GM19240 (cell line): ENCODE measurements at regions not wholly inside any gene's neighbourhood (a gene's known extent, or its start where the extent isn't known, plus 50 kb on each side); places are given as distances from the start of the nearest gene placed in this dataset.

ENCODE experiments used
- DNase-seq: peaks from one replicate; pipeline ENCODE4 v3.0.0; 2011; ENCODE audit warnings: low spot score; ENCODE audit not compliant: insufficient read length

DNA sequence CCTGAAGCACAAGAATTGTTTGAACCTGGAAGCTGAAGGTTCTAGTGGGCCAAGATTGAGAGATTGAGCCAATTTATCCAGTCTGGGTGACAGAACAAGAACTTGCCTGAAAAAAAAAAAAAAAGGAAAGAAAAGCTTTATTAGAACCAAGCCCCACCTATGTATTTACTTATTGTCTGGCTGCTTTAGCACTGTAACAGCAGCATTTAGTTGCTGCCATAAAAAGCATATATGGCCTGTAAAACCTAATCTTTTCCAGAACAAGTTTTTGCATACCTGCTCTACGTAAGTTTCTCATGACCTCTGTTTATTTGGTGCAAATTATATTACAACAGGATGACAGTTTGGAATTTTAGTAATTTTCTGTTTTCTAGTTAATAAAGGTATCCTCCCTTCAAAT, 1565.6 kb upstream of the LRRTM1 start:
- DNase-seq: no peak

DNA sequence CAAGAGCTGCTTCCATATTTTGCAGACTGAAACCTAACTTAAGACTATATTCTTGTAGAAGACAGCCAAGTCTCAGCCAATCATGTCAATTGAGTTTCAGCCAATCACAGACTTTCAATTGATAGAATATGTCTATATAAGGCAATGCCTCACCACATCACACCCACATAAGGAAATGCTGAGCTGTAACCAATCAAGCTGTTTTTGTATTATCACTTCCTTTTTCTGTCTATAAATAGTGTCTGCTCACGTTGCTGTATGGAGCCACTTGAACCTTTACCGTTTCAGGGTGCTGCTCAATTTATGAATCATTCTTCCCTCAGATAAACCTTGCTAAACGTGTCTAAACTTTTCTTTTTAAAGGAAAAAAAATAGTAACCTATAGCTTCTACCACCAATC, 1554.4 kb upstream of the LRRTM1 start:
- DNase-seq: no peak

DNA sequence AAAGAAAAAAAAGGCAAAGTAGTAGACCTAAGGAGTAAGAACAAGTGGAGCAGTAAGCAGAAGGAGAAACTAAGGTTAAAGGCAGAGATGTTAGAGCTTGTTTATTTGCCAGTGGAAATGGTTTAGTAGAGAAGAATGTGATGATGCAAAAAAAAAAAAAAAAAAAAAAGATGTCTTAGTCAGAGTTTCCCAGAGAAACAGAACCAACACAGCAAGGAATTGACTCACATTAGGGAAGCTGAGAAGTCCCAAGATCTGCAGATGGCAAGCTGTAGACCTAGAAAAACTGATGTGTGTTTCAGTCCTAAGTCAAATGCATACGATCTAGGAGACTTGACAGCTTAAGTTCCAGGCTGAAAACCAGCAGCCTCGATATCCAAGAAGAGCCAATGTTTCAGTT, 1548.8 kb upstream of the LRRTM1 start:
- DNase-seq: no peak

DNA sequence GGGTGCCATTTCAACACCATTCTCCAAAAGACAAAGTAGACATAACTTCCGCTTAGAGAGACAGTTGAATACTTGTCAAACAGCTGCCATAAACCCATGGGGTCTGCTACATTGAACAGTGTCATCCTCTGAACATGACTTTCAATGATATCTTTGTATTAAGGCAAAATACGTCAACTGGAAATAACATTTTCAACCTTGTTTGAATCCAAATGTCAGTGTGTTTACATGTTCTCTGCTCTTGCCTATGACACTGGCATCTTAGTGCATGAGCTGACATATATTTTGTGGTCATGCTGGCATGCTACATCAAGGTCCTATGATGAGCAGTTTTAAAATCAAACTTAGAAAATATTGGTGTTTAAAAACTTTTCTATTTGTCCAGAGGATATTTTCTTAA, 1548.1 kb upstream of the LRRTM1 start:
- DNase-seq: no peak

DNA sequence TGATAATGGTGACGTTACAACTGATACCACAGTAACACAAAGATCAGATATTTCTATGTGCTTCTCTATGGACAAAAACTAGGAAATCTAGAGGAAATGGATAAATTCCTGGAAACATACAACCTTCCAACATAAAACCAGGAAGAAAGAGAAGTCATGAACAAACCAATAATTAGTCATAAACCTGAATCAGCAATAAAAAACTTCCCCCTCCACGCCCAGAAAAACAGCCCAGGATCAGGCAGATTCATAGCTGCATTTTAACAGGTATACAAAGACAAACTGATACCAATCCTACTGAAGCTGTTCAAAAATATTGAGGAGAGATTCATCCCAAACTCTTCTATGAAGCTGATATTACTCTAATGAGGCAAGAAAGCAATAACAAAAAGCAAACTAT, 1535.2 kb upstream of the LRRTM1 start:
- DNase-seq: no peak

DNA sequence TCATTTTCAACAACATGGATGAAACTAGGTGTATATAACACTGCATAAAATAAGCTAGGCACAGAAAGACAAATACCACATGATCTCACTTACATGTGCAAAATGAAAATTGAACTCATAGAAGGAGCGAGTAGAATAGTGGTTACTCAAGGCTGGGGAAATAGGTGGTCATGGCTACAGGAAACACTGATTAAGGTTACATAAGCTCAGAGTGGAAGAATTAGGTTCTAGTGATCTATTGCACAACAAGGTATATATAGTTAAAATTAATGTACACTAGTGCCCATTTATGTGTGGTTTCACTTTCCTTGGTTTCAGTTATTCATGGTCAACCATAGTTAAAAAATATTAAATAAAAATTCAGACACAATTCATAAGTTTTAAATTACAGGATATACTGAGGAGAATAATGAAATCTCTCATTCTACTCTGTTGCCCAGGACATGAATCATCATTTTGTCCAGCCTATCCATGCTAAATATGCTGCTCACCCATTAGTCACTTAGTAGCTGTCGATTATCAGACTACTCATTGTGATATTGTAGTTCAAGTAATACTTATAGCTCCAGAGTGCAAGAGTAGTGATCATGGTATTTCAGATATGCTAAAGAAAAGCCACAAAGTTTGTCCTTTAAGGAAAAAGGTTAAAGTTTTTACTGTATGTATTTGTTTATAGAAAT, 1530.9 kb upstream of the LRRTM1 start:
- DNase-seq: no peak

DNA sequence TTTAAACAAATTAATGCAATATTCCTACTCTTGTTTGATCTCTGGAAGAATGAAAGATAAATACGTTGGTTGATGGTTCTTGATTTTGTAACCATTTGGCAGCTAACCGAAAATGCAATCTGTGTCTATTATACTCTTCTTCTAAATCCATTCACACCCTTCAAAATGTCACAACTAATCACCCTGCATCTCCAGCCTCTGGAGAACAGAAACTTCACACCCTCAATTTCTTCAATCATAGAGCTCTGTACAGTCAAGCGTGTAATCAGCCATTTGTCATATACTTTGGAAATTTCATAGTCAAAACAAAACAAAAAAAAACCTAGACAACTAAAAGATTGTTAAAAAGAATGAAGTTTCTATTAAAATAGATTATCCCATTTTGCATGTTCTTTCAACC, 1482.3 kb upstream of the LRRTM1 start:
- no peak for DNase-seq

DNA sequence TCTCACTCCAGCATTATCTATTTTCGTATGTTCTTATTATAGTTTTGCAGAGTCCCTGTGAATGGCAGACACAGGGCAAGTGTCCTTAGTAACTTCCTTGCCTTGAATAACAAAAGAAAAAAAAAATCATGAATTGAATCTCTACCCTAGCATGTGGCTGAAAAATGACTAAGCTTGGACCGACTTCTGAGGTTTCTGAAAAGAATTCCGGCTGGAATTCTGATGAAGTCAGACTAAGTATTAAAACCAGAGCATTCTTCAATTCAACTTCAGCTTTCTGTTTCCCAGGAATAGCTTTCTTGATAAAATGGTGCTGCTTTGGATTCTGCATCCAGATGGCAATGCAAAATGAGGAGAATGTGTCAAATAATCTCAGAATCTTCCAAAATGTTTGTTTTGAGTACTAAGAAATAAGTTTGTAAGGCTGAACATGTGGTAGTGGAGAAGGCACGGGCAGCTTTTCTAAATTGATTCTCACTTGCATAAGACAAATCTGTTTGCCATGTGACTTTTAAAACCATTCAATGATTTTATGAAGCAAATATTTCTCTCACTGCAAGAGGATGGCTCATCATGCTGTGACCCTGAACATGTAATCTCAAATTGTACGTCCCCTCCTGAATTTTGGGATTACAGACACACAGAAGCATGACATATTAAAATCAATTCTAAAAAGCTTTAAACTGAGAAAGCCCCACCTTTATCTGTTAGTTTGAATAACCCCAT, 1462.8 kb upstream of the LRRTM1 start:
- DNase-seq: no peak

DNA sequence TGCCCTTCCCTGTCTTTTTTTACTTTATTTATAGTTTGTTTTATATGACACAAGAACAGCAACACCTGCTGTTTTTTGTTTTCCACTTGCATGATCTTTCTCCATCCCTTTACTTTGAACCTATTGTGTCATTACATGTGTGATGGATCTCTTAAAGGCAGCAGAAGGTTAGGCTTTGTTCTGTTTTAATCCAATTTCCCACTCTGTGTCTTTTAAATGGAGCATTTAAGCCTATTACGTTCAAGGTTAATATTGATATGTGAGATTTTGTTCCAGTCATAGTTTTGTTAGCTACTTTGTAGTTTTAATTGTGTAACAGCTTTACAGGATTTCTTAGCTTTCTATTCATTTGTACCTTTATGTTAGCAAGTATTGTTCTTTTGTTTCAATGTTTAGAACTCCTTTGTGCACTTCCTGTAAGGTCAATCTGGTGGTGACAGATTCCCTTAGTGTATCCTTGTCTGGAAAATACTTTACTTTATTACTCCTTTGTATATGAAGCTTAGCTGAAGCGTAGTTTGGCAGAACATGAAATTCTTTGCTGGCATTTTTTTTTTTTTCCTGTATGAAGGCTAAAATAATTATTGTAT, 1443.0 kb upstream of the LRRTM1 start:
- DNase-seq: no peak

DNA sequence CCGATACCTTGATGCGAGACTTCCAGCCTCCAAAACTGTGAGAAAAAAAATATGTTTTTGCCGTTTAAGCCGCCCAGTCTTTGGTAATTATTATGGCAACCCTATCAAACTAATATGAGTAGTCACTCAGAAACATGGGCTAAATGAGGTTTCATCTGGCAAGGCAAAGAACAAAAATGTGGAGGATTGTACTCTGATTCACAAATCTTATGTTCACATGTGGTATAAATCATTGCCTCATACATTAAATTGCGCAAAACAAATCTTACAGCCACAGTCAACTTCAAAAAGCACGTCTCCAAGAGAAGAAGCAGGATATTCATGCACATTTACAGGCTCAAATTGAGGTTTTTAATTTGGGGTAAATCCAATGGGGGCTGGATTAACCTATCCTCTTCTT, 1435.4 kb upstream of the LRRTM1 start:
- no peak for DNase-seq

DNA sequence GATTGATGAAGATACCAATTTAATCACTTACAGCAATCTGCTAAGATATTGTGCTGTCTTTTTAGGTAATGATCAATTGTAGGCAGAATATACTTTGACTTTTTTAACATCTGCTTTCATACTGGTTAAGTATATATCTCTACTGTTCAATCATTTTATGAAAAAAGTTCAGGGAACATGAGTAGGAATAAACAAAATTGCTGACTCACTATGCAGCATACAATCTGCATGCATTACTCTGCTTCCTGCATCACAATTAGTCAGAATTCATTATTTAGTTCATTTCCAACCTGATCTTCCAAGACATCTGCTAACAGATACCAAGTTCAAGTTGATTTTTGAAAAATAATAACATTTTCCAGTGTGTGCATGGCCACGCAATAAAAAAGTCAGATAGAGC, 1430.4 kb upstream of the LRRTM1 start:
- no peak for DNase-seq

DNA sequence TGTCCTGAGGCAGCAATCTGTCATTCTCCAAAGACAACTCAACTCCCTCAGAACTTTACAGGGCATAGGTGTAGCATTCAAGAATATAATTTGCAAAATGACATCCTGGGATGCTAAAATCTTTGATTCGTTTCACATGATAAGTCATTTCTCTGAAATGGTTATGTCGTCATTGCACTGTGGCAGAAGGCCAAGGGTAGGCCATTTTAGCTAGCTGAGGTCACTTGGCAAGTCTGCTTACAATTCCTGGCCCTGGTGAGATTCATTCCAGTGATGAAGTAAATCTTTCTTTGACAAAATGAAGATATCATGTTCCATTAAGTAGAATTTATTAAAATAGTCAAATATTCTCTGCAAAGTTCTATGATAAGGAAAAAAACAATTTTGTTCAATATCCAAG, 1410.3 kb upstream of the LRRTM1 start:
- no peak for DNase-seq

DNA sequence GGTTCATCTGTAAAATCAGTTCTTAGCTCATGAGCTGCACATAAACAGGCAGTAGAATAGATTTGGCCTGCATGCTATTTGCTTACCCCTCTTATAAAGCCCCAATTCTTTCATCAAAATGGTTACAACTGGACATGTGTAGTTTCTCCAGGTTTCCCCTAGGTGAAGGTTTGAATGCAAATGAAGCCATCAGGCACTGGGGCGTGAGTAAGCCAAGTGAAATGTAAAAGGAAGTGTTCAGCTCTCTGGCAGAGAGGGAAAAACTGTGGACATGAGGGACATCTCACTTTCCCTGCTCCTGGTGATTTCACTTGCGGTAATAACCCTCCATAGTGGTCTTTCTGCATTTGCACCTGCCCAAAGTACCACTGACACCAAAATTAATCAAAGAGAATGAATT, 1402.3 kb upstream of the LRRTM1 start:
- DNase-seq: no peak

DNA sequence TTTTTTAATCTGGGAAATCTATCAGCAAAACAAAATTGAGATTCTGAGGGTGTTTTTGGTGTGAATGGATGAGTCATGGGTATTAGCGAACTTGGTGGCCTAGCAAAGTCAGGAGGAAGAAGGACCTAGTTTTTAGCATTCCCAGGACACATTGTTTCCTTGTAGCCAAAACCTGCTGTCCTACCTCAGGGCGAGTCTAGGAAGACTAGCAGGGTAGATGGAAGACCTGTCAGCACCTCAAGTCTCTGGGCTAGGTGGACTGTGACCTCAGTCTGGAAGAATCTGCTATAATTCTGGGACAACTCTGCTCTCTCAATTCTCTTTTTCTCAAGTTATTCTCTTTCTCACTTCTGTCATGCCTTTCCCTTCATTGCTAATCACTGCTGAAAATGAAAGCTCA, 1399.3 kb upstream of the LRRTM1 start:
- DNase-seq: no peak

DNA sequence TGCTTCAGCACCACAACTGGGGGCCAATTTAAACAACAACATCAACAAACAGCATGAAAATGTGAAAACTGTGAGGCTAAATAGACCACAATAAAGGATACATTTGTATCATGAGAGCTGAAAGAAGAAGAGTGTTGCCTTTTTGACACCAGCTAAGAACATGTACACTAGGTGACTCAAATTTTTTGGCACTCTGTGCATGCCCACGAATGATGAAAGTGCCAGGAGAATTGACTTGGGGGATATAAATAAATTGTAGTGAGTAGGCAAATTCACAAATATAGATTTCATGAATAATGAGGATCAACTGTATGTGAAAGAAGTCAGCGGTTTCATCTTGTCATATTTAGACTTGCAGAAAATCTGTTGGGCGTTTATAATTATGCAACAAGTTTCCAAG, 1388.0 kb upstream of the LRRTM1 start:
- no peak for DNase-seq

DNA sequence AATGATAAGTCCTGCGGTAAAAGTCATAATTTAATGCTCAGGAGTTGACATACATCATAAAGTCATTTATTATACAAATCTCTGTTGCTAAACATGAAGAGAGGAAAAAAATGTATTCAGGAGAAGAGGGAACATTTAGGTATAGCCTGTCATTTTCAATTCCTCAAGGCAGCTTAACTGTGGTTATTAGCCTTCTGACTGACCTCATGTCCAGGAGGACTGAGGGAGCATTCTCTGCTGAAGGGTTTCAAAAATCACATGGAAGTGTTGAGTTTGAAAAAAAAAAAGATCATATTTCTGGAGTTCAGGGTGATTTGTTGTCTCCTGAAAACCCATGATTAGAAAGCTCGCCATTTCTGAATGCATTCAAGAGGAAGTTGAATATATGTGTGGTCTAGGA, 1371.1 kb upstream of the LRRTM1 start:
- DNase-seq: no peak

DNA sequence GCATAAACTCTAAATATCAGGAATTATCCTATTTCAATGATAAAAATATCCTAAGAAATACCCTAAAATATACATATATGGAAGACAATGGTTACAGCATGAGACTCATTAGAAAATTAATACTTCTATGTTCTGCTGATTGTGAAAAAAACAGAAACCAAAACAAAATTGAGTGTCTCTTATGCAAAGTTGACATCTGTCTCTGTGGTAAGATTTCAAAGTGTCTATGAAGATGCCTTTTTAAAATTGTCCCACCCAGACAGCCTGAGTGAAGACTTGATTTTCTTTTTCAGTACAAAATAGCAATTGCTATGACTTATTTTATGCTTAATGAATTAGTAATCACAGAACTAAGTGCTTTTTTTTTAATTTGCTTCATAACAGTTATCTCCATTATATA, 1368.4 kb upstream of the LRRTM1 start:
- DNase-seq: no peak

DNA sequence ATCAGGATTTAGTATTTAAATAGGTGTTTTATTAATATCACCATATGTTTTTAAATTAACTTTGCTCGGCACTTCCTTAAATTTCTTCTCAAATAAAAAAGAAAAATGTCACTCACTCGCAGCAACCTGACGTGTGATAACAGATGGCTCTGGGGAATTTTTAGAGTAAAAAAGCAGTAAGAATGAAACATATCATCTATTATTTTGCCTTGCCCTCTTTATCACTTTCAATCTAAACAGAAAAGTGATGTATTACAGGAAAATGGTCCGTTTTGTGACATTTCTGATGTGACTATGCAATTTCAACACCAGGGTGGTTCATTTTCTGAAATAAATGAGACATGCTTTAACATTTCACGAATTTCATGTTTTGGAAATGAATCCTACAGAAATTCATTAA, 1368.0 kb upstream of the LRRTM1 start:
- no peak for DNase-seq

DNA sequence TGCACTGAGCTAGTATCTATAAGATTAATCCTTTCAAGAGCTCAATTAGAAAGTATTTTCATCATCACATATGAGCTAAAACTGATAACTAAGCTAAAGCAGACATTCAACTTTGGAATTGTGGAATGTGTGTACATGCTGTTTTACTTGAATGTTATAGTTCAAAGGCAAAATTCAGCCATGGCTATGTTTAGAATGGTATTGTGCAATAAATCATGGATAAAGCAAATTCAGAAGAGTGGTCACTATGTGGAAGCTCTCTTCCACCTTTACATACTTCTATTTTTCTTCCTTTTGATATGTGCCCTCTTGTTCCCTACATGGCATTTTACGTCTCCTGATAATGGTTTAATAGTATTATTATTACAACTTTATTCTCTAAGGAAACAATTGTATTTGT, 1366.3 kb upstream of the LRRTM1 start:
- DNase-seq: no peak

DNA sequence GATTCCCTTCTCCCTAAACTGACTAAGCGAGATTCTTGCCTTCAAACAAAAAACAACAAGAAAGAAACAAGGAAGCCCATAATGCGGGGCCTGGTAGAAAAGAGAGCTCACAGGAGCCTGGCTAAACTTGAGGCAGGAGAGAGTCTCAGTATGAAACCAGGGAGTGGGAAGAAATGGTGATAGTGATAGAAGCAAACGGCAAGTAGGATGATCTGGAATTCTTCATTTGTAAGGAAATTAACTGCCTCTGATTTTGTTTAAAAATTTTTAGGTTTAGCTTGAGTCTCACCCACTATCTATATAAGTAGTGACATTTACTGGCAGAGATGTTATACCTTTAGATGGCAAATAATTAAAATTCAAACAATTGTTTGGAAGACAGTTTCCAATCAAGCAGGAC, 1356.5 kb upstream of the LRRTM1 start:
- no peak for DNase-seq

DNA sequence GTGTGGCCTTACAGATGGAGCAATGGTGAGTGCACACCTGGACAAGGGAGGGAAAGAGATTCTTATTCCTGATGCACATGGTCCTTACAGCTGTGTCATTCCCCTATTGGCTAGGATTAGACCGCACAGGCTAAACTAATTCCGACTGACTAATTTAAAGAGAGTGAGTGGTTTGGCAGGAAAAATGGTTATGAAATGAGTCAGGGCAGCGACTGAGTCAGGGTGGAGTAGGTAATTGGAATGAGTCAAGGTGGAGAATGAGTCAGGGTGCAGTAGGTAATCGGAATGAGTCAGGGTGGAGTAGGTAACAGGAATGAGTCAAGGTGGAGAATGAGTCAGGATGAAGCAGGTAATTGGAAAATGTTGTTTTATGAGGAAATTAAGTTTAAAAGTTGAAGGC, 1353.7 kb upstream of the LRRTM1 start:
- no peak for DNase-seq

DNA sequence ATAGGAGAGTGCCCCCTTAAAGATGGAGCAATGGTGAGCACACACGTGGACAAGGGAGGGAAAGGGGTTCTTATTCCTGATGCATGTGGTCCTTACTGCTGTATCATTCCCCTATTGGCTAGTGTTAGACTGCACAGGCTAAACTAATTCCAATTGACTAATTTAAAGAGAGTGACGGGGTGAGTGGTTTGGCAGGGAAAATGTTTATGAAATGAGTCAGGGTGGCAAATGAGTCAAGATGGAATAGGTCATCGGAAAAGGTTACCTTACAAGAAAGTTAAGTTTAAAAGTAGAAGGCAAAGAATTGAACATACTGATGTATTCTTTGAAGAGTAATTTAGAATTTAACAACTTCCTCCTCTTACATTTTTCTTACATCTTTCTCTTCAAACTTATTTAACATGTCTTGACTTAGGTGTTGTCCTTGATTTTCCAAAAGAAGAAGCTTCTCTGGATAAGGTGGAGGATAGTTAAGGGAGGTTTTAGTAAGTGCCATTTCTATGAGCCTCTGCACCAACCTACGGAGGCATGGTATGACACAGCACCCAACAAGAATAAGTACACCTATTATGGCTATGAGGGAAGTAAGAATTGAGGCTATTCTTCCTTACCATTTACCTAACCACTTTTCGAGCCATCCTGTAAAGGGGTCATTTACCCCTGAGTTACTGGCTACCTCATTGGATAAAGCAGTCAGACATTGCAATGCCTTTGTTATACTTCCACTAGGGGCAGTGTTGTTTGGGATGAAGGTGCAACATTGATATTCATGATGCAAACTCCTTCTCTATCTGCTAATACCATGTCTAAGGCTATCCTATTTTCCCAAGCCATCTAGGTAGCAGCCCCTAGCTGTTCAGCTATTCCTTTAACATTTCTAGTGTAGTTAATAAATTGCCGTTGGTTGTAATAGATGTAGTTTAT, 1345.8 kb upstream of the LRRTM1 start:
- no peak for DNase-seq
